ENCODE measurements at regions not wholly inside any gene's neighbourhood (a gene's known extent, or its start where the extent isn't known, plus 50 kb on each side); places are given as distances from the start of the nearest gene placed in this dataset.
A peak's percentile ranks its signal among the peaks of the same experiment; 100 is the strongest.

- TF ChIP-seq EP300 (IDR thresholded peaks at IDR 0.05): no peak
- no peak for TF ChIP-seq POLR2A (IDR thresholded peaks at IDR 0.05)
- no peak for TF ChIP-seq POLR2AphosphoS5 (IDR thresholded peaks at IDR 0.05)
- TF ChIP-seq, protein P1, sequence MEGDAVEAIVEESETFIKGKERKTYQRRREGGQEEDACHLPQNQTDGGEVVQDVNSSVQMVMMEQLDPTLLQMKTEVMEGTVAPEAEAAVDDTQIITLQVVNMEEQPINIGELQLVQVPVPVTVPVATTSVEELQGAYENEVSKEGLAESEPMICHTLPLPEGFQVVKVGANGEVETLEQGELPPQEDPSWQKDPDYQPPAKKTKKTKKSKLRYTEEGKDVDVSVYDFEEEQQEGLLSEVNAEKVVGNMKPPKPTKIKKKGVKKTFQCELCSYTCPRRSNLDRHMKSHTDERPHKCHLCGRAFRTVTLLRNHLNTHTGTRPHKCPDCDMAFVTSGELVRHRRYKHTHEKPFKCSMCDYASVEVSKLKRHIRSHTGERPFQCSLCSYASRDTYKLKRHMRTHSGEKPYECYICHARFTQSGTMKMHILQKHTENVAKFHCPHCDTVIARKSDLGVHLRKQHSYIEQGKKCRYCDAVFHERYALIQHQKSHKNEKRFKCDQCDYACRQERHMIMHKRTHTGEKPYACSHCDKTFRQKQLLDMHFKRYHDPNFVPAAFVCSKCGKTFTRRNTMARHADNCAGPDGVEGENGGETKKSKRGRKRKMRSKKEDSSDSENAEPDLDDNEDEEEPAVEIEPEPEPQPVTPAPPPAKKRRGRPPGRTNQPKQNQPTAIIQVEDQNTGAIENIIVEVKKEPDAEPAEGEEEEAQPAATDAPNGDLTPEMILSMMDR (IDR thresholded peaks at IDR 0.05): no peak
- no peaks in the 10 kb centered on the region for H3K27me3 ChIP-seq
- DNase-seq (no peak), ATAC-seq (ENCODE audit: low FRiP score in 2 of 2) (no peak)
- WGBS, 2 donors: 76 to 81% methylated on average over 3 of the region's 3 CpGs
- H3K4me1 ChIP-seq: peaks cover 0 to 11% (median 3%) of the 10 kb centered on the region in 4 donors
- H3K36me3 ChIP-seq: no peaks in the 10 kb centered on the region
- H3K9me3 ChIP-seq: no peaks in the 10 kb centered on the region
- H3K4me3 ChIP-seq: no peak overlapping the region
- no peak overlapping the region for H3K27ac ChIP-seq
Observed at GRCh38 chr15:58246041-58246440, 107.9 kb downstream of the AQP9 start.

- DNase-seq: peak; percentile 54 to 92
- ATAC-seq (ENCODE audit: low FRiP score in 2 of 2): peak; percentile 72 to 83
- peak; percentile 47 to 81 for TF ChIP-seq POLR2AphosphoS5 (IDR thresholded peaks at IDR 0.05)
- no peak for TF ChIP-seq POLR2A (IDR thresholded peaks at IDR 0.05)
- TF ChIP-seq EP300 (IDR thresholded peaks at IDR 0.05): peak in 1 of 4 donors; percentile 31
- TF ChIP-seq, protein P1 (IDR thresholded peaks at IDR 0.05): no peak
- H3K27me3 ChIP-seq: no peaks in the 10 kb centered on the region
- no peaks in the 10 kb centered on the region for H3K9me3 ChIP-seq
- H3K4me3 ChIP-seq: no peak overlapping the region
- no peaks in the 10 kb centered on the region for H3K36me3 ChIP-seq
- H3K4me1 ChIP-seq: peaks cover 0 to 11% (median 0%) of the 10 kb centered on the region in 4 donors
- peak overlapping the region in 3 of 4 donors; percentile 51 to 65 (median 57) for H3K27ac ChIP-seq
- WGBS, 2 donors: 53 to 71% methylated on average over 17 to 20 of the region's 20 CpGs
Observed at GRCh38 chr15:58247855-58248842, 110.0 kb downstream of the AQP9 start.

DNA sequence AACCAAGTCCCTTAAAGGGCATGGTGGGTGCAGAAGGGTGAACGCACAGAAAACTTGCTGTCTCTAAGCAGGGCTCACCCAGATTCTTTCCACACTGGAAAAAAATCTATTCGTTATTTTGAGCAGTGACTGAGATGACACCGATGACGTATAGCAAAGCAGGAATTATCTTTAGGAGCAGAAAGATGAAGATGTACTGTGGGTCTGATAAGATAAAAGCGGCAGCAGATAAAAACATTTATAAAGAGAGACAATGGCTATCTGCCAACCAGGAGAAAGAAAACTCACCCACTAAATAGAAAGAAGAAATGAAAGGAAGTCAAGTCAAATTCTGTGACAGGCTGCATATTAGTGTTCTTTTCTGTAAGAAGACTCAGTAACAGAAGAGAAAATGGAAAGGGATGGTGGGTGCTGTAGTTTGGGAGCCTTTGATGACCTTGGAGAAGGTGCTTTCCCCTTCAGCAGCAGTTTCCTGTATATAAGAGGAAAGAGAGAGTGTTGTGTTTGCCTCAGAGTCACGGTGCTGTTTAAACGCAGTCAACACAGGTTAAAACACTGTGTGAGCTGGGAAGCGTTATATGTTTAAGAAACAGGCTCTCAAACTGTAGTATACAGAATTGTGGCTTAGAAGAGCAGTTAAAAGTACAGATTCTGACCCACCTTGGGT lies 111.6 kb downstream of the AQP9 start:
- no peaks in the 10 kb centered on the region for H3K27me3 ChIP-seq
- TF ChIP-seq POLR2A (IDR thresholded peaks at IDR 0.05) (no peak), EP300 (IDR thresholded peaks at IDR 0.05) (no peak), POLR2AphosphoS5 (IDR thresholded peaks at IDR 0.05) (no peak)
- TF ChIP-seq, protein P1 (IDR thresholded peaks at IDR 0.05): no peak
- WGBS, 2 donors: 43 to 51% methylated on average over 8 of the region's 8 CpGs
- ATAC-seq (ENCODE audit: low FRiP score in 2 of 2): no peak
- DNase-seq: no peak
- no peak overlapping the region for H3K4me3 ChIP-seq
- H3K27ac ChIP-seq: no peak overlapping the region
- H3K9me3 ChIP-seq: no peaks in the 10 kb centered on the region
- peaks cover 0 to 11% (median 0%) of the 10 kb centered on the region in 4 donors for H3K4me1 ChIP-seq
- H3K36me3 ChIP-seq: no peaks in the 10 kb centered on the region

- no peak overlapping the region for H3K4me3 ChIP-seq
- DNase-seq: no peak
- peaks cover 0 to 5% (median 0%) of the 10 kb centered on the region in 4 donors for H3K9me3 ChIP-seq
- TF ChIP-seq POLR2A (IDR thresholded peaks at IDR 0.05) (no peak), EP300 (IDR thresholded peaks at IDR 0.05) (no peak), POLR2AphosphoS5 (IDR thresholded peaks at IDR 0.05) (no peak)
- TF ChIP-seq, protein P1 (IDR thresholded peaks at IDR 0.05): no peak
- no peaks in the 10 kb centered on the region for H3K36me3 ChIP-seq
- no peak overlapping the region for H3K27ac ChIP-seq
- ATAC-seq (ENCODE audit: low FRiP score in 2 of 2): no peak
- H3K27me3 ChIP-seq: no peaks in the 10 kb centered on the region
- peaks cover 0 to 4% (median 0%) of the 10 kb centered on the region in 4 donors for H3K4me1 ChIP-seq
- WGBS, 2 donors: 85 to 89% methylated on average over 7 of the region's 7 CpGs
Observed at GRCh38 chr15:58252586-58253323, 114.6 kb downstream of the AQP9 start.

Measured in upper lobe of left lung (tissue), 6 donors.